ENCODE measurements at regions not wholly inside any gene's neighbourhood (a gene's known extent, or its start where the extent isn't known, plus 50 kb on each side); places are given as distances from the start of the nearest gene placed in this dataset.

- DNase-seq (ENCODE audit: low read depth): no peak
Measured at GRCh38 chr12:111174961-111175345, 193.9 kb downstream of the PHETA1 start.

DNA sequence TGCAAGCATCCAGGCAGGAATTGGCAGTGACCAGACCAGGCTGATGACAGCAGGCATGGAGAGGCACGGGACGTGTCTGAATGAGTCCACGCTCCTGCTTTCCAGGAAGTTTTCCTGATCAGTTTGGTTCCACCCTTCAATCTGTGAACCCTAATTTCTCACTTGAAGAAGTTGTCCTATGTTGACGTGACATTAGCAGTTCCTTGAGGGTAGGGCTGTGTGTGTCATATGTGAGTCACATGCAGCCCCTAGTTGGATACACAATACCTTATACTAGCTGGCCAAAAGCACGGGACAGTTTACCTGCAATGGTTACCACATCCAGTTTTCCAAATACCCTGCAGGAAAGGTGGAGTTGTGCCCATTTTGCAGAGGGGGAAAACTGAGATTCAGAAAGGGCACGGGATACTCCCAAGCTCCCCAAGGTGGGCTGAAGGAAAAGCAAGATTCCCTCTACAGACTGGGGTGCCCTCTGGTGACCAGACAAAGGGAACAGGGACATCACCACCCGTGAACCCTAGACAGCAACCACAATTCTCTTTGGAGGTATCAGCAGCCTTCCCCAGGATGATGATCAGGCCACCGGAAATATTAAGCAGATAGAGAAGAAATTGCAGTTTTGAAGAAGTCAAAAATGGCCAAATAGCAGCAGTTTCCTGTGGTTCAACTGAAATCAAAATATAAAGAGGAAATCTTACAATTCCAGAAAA lies 194.5 kb downstream of the PHETA1 start:
- DNase-seq (ENCODE audit: low read depth): no peak

GRCh38 chr12:111173836-111174235 lies 195.1 kb downstream of the PHETA1 start:
- DNase-seq (ENCODE audit: low read depth): no peak

DNA sequence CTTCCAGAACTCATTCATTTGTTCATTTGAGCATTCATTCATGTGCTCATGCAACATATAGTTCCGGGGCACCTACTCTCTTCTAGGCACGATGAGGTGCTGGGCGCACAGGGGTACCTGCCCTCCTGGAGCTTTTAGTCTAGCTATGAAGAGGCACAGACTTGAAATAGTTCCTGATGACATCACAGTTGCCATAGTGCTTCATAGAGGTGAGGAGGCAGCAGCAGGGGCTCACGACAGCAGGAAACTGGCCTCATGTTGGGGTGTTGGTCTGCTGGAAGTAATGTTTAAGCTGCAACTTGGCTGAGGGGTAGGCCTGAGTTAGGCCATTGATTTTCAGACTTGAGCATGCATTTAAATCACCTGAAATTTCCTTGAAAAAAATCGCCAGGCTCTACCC lies 195.5 kb downstream of the PHETA1 start:
- DNase-seq (ENCODE audit: low read depth): no peak

DNA sequence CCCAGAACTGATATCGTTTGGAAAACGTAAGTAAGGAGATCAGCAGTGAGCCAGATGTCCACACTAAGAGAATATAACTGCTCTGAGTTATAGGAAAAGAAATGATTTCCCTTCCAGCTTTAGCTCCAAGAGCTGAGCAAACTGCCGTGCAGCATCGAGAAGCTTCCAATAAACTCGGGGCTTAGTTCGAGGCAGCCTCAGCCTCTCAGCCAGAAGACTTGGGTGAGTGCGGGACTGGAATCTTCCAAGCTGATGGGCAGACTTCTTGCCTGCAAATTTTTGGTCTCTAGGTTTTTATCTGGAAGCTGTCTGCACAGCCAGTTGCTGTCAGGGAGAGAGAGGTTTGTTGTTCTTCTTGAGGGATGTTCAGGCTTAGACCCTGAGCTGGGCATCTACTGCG lies 196.1 kb downstream of the PHETA1 start:
- DNase-seq (ENCODE audit: low read depth): no peak

DNA sequence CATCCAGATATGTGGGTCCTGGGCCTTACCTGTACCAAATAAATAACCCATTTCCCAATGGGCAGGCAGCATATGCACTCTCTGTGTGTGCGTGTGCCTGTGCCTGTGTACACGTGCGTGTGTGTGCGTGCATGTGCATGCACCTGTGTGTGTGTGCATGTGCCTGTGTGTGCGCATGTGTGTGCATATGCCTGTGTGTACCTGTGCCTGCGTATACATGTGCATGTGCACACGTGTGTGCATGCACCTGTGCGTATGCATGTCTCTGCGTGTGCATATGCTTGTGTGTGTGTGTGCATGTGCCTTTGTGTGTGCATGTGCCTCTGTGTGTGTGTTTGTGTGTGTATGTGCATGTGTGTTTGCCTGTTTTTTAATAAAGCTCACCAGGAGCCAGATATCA lies 197.1 kb downstream of the PHETA1 start:
- no peak for DNase-seq (ENCODE audit: low read depth)

DNA sequence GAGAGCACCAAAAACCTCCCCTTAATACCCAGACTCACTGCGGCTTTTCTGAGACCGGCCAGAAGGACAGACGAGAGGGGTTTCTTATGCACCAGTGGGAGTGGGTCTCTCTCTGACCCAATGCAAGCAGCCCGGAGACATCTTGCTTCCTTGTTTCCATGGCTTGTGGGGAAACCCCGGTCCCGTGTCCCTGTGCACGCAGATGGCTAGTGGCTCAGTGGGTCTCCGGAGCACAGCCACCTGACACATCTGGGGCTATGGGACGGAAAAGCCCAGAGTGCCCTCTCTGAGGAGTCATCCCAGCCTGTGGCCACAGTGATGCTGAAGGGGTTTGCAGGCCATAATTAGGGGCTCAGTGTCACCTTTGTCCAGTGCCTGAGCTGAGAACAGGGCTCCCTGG lies 197.6 kb downstream of the PHETA1 start:
- DNase-seq (ENCODE audit: low read depth): no peak

- DNase-seq (ENCODE audit: low read depth): no peak
Measured at GRCh38 chr12:111170543-111170942, 198.4 kb downstream of the PHETA1 start.

GRCh38 chr12:111169456-111169855 lies 199.4 kb downstream of the PHETA1 start:
- DNase-seq (ENCODE audit: low read depth): no peak

DNA sequence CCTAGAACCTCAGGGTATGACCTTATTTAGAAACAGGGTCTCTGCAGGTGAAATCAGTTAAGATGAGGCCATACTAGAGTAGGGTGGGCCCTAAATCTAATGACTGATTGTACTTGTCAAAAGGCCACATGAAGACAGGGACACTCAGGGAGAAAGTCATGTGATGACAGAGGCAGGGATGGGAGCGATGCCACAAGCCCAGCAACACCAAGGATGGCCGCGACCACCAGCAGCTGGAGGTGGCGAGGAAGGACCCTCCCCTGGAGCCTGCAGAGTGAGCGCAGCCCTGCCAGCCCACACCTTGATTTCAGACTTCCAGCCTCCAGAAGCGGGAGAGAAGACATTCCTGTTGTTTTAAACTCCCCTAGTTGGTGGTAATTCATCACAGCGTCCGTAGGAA lies 199.9 kb downstream of the PHETA1 start:
- no peak for DNase-seq (ENCODE audit: low read depth)

GRCh38 chr12:111168009-111168900 lies 200.6 kb downstream of the PHETA1 start:
- no peak for DNase-seq (ENCODE audit: low read depth)

GRCh38 chr12:111166779-111167540 lies 201.9 kb downstream of the PHETA1 start:
- no peak for DNase-seq (ENCODE audit: low read depth)

GRCh38 chr12:111164833-111165525 lies 203.9 kb downstream of the PHETA1 start:
- DNase-seq (ENCODE audit: low read depth): no peak

- DNase-seq (ENCODE audit: low read depth): no peak
Measured at GRCh38 chr12:111163422-111163821, 205.5 kb downstream of the PHETA1 start.

DNA sequence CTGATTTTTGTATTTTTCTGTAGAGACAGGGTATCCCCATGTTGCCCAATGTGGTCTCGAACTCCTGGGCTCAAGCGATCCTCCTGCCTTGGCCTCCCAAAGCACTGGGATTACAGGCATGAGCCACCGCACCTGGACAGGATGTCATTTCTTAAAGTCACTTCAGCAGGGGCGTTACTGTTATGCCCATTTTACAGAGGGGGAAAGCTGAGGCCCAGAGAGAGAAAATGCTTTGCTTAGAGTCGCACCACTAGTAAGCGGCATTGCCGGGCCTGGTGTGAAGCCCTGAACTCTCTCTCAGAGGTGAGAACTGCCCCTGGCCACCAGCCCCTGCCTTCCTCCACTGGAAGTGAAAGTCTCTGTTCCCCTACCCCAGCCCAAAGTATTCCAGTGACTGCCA lies 207.0 kb downstream of the PHETA1 start:
- DNase-seq (ENCODE audit: low read depth): no peak

- no peak for DNase-seq (ENCODE audit: low read depth)
Measured at GRCh38 chr12:111160350-111161241, 208.3 kb downstream of the PHETA1 start.

GRCh38 chr12:111158992-111159391 lies 209.9 kb downstream of the PHETA1 start:
- no peak for DNase-seq (ENCODE audit: low read depth)

GRCh38 chr12:111157486-111157885 lies 211.4 kb downstream of the PHETA1 start:
- DNase-seq (ENCODE audit: low read depth): no peak

DNA sequence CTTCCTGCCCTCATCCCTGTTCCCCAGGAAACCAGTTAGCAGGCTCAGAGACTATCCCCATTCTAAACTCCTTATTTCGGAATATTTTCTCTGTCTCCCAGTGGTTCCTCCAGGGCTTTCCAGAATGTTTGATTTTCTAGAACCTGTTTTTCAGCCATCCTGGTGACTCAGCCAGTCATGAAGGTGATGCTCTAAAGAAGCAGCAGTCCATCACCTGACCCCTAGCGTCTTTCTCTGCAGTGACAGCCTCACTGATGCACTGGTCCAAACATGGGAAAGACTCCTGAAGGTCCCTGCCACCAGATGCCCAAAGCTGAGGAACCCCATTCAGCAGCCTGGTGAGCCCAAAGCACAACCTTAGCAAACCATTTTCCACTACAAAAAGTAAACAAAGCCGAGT lies 212.6 kb downstream of the PHETA1 start:
- DNase-seq (ENCODE audit: low read depth): no peak

GRCh38 chr12:111155521-111155920 lies 213.4 kb downstream of the PHETA1 start:
- DNase-seq (ENCODE audit: low read depth): no peak

DNA sequence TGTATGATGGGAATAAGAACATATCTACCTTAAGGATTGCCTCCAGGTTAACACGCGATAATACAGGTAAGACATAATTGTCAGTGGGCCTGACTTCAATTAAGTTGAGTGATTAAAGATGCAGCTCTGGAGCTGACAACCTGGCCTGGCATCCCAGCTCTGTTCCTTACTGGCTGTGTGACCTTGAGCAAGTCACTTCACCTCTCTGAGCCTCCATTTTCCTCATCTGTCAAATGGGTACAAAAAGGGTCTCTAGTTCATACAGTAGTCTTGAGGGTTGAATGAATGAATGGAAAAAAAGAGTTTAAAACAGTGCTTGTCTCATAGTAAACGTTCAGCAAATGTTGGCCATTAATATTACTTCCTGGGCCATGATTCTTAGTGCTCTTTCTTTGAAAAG lies 213.9 kb downstream of the PHETA1 start:
- no peak for DNase-seq (ENCODE audit: low read depth)
